ENCODE measurements at regions not wholly inside any gene's neighbourhood (a gene's known extent, or its start where the extent isn't known, plus 50 kb on each side); places are given as distances from the start of the nearest gene placed in this dataset.

- TF ChIP-seq, protein P1, sequence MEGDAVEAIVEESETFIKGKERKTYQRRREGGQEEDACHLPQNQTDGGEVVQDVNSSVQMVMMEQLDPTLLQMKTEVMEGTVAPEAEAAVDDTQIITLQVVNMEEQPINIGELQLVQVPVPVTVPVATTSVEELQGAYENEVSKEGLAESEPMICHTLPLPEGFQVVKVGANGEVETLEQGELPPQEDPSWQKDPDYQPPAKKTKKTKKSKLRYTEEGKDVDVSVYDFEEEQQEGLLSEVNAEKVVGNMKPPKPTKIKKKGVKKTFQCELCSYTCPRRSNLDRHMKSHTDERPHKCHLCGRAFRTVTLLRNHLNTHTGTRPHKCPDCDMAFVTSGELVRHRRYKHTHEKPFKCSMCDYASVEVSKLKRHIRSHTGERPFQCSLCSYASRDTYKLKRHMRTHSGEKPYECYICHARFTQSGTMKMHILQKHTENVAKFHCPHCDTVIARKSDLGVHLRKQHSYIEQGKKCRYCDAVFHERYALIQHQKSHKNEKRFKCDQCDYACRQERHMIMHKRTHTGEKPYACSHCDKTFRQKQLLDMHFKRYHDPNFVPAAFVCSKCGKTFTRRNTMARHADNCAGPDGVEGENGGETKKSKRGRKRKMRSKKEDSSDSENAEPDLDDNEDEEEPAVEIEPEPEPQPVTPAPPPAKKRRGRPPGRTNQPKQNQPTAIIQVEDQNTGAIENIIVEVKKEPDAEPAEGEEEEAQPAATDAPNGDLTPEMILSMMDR (conservative IDR thresholded peaks at IDR 0.05; ENCODE audit: low read depth in 2 of 2), result no peak
- TF ChIP-seq EZH2 (IDR thresholded peaks at IDR 0.05; ENCODE audit: low read depth, unreplicated experiment), result no peak
- TF ChIP-seq, protein P2, sequence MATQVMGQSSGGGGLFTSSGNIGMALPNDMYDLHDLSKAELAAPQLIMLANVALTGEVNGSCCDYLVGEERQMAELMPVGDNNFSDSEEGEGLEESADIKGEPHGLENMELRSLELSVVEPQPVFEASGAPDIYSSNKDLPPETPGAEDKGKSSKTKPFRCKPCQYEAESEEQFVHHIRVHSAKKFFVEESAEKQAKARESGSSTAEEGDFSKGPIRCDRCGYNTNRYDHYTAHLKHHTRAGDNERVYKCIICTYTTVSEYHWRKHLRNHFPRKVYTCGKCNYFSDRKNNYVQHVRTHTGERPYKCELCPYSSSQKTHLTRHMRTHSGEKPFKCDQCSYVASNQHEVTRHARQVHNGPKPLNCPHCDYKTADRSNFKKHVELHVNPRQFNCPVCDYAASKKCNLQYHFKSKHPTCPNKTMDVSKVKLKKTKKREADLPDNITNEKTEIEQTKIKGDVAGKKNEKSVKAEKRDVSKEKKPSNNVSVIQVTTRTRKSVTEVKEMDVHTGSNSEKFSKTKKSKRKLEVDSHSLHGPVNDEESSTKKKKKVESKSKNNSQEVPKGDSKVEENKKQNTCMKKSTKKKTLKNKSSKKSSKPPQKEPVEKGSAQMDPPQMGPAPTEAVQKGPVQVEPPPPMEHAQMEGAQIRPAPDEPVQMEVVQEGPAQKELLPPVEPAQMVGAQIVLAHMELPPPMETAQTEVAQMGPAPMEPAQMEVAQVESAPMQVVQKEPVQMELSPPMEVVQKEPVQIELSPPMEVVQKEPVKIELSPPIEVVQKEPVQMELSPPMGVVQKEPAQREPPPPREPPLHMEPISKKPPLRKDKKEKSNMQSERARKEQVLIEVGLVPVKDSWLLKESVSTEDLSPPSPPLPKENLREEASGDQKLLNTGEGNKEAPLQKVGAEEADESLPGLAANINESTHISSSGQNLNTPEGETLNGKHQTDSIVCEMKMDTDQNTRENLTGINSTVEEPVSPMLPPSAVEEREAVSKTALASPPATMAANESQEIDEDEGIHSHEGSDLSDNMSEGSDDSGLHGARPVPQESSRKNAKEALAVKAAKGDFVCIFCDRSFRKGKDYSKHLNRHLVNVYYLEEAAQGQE (IDR thresholded peaks at IDR 0.05; ENCODE audit: unreplicated experiment), result no peak
- TF ChIP-seq JUNB (IDR thresholded peaks at IDR 0.05; ENCODE audit: unreplicated experiment), result no peak
These were observed 1666.4 kb upstream of the IGFBP7 start for GRCh38 chr4:58776627-58777026.

Measured in GM23338 (cell line).